Progenitor cell of endocrine pancreas (in vitro differentiated cells): ENCODE measurements at regions not wholly inside any gene's neighbourhood (a gene's known extent, or its start where the extent isn't known, plus 50 kb on each side); places are given as distances from the start of the nearest gene placed in this dataset.
A peak's percentile ranks its signal among the peaks of the same experiment; 100 is the strongest.

Experiments used
- DNase-seq: peaks from one replicate; pipeline ENCODE4 v3.0.0; 2021; ENCODE audit warnings: low spot score; ENCODE audit not compliant: unreplicated experiment
- H3K27ac Mint-ChIP-seq: 2 replicates; pipeline ENCODE4 v1.8.0; 2021; ENCODE audit warnings: mild to moderate bottlenecking, moderate library complexity, mixed read lengths
- H3K27me3 Mint-ChIP-seq: 2 replicates; pipeline ENCODE4 v1.8.0; 2021; ENCODE audit warnings: mixed read lengths
- H3K36me3 Mint-ChIP-seq: 2 replicates; pipeline ENCODE4 v1.8.0; 2022; ENCODE audit warnings: mixed read lengths; ENCODE audit not compliant: insufficient read depth
- H3K4me1 Mint-ChIP-seq: 2 replicates; pipeline ENCODE4 v1.8.0; 2021; ENCODE audit warnings: low read depth, mixed read lengths
- H3K4me3 Mint-ChIP-seq: 2 replicates; pipeline ENCODE4 v1.8.0; 2021; ENCODE audit warnings: low read depth, mild to moderate bottlenecking, moderate library complexity, mixed read lengths
- H3K9me3 Mint-ChIP-seq: 2 replicates; pipeline ENCODE4 v1.8.0; 2021; ENCODE audit warnings: low read depth, mixed read lengths
- CTCF ChIP-seq: fragments of 200-600 bp; sonication (generic); IDR thresholded peaks from one replicate; pipeline ENCODE4 v1.5.0; 2021; ENCODE audit warnings: antibody characterized with exemption, mild to moderate bottlenecking; ENCODE audit not compliant: unreplicated experiment

- peaks cover 17% of the 10 kb centered on the region for H3K4me1 Mint-ChIP-seq
- DNase-seq, result no peak
- no peaks in the 10 kb centered on the region for H3K36me3 Mint-ChIP-seq
- H3K9me3 Mint-ChIP-seq, result peaks cover 3% of the 10 kb centered on the region
- H3K4me3 Mint-ChIP-seq, result no peak overlapping the region
- no peaks in the 10 kb centered on the region for H3K27me3 Mint-ChIP-seq
- peak overlapping the region; percentile 37 for H3K27ac Mint-ChIP-seq
- TF ChIP-seq CTCF, result no peak
These were observed 279.3 kb upstream of the FLRT2 start for GRCh38 chr14:85250414-85251189.

DNA sequence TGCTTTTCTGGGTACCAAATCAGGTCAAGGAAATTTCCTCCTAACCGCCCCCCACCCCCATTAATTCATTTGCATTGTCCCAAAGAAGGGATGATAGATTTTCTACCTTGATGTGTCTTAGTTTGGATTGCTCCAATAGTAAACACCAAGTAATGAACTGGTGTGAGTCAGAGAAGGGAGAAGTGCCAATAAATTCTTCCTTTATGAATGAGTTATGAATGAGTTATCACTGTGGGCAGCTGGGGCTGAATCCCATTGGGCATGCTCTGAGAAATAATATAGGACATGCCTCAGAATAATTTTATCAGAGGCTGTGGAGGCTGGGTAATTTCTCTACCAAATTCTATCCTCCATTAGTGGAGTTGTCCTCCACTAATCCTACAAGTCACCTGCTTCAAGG is 277.9 kb upstream of the FLRT2 start:
- peaks cover 3% of the 10 kb centered on the region for H3K9me3 Mint-ChIP-seq
- no peaks in the 10 kb centered on the region for H3K27me3 Mint-ChIP-seq
- no peaks in the 10 kb centered on the region for H3K36me3 Mint-ChIP-seq
- TF ChIP-seq CTCF, result no peak
- H3K27ac Mint-ChIP-seq, result no peak overlapping the region
- H3K4me1 Mint-ChIP-seq, result peaks cover 19% of the 10 kb centered on the region
- DNase-seq, result no peak
- H3K4me3 Mint-ChIP-seq, result no peak overlapping the region

DNA sequence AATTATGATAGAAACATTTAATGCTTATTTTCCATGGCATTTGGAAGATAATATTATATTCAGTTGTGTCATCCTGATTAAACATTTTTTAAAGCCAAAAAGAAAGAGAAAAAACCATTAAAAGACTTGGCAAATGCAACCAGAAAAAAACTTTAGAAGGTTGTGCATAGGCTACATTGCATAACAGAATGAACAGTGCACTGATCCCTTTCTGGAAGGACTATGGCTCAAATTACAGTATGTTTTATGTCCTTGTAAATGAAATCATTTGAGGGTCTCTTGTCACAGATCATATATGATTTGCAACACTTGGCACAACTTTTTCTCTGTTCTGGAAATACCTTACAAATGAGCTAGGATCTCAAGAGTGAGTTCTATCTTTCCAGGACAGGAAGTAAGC is 275.2 kb upstream of the FLRT2 start:
- no peak overlapping the region for H3K27ac Mint-ChIP-seq
- no peaks in the 10 kb centered on the region for H3K36me3 Mint-ChIP-seq
- TF ChIP-seq CTCF, result no peak
- H3K4me1 Mint-ChIP-seq, result peaks cover 11% of the 10 kb centered on the region
- DNase-seq, result no peak
- no peak overlapping the region for H3K4me3 Mint-ChIP-seq
- H3K27me3 Mint-ChIP-seq, result no peaks in the 10 kb centered on the region
- peaks cover 4% of the 10 kb centered on the region for H3K9me3 Mint-ChIP-seq

GRCh38 chr14:85257287-85257686 is 272.7 kb upstream of the FLRT2 start:
- Mint-ChIP-seq H3K27ac (peak overlapping the region; percentile 9), H3K4me3 (no peak overlapping the region), H3K4me1 (peaks cover 3% of the 10 kb centered on the region), H3K9me3 (peaks cover 11% of the 10 kb centered on the region), H3K27me3 (no peaks in the 10 kb centered on the region), H3K36me3 (no peaks in the 10 kb centered on the region)
- no peak for DNase-seq
- no peak for TF ChIP-seq CTCF

- Mint-ChIP-seq H3K27ac (no peak overlapping the region), H3K27me3 (no peaks in the 10 kb centered on the region), H3K4me1 (no peaks in the 10 kb centered on the region), H3K36me3 (no peaks in the 10 kb centered on the region), H3K9me3 (peaks cover 17% of the 10 kb centered on the region), H3K4me3 (no peak overlapping the region)
- no peak for DNase-seq
- TF ChIP-seq CTCF, result no peak
These were observed 265.8 kb upstream of the FLRT2 start for GRCh38 chr14:85263916-85264675.
